ENCODE measurements at regions not wholly inside any gene's neighbourhood (a gene's known extent, or its start where the extent isn't known, plus 50 kb on each side); places are given as distances from the start of the nearest gene placed in this dataset.

DNA sequence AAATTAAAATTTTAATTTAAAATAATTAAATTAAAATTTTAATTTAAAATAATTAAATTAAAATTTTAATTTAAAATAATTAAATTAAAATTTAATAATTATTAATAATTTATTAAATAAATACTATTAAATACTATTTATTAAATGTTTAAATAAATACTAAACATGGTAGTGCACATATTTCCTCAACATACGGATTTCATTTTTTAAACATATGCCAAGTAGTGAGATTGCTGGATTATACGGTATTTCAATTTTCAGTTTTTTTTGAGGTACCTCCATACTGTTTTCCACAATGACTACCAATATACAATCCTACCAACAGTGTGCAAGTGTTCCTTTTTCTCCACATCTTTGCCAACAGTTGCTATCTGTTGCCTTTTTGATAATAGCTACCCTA, 852.9 kb upstream of the CDH8 start:
- in situ Hi-C loops (cut with MboI; ENCODE audit: low pct_ligation_motif_present in 1 of 4, low pct_unique_long_range_greater_than_20kb in 1 of 4, low sequenced_read_pairs in 3 of 4): no loop called here

DNA sequence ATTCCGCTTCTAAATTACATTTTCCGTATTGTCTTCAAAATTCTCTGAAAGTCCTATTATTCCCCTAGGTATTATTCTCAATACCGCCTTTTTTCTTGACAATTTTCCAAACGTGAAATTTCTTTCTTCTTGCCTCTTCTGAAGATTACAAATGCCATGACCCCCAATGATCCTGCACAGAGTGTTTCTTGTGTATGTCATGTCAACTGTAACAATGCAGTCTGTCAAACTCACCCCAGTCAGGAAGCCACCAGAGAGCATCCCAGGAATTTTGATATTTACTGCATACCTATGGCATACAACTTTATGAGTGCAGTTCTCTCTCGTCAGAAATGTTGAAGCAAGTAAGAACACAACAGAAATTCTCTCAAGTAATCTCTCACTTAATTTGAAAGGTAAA, 847.3 kb upstream of the CDH8 start:
- no peaks in the 10 kb centered on the region for H3K4me1 ChIP-seq
- H3K36me3 ChIP-seq: no peaks in the 10 kb centered on the region
- no peaks in the 10 kb centered on the region for H3K9me3 ChIP-seq
- no peaks in the 10 kb centered on the region for H3K27me3 ChIP-seq
- in situ Hi-C loops (cut with MboI; ENCODE audit: low pct_ligation_motif_present in 1 of 4, low pct_unique_long_range_greater_than_20kb in 1 of 4, low sequenced_read_pairs in 3 of 4) (no loop called here), intact Hi-C loops (cut with DNase I; ENCODE audit: low total_unique reads) (no loop called here)
- WGBS, 2 donors (ENCODE audit: low coverage in 1 of 2): 52 to 94% methylated on average over 3 to 5 of the region's 5 CpGs
- H3K4me3 ChIP-seq: no peak overlapping the region
- DNase-seq: no peak
- no peak for TF ChIP-seq EP300 (IDR thresholded peaks at IDR 0.05; ENCODE audit: low read depth)
- TF ChIP-seq, protein P1, sequence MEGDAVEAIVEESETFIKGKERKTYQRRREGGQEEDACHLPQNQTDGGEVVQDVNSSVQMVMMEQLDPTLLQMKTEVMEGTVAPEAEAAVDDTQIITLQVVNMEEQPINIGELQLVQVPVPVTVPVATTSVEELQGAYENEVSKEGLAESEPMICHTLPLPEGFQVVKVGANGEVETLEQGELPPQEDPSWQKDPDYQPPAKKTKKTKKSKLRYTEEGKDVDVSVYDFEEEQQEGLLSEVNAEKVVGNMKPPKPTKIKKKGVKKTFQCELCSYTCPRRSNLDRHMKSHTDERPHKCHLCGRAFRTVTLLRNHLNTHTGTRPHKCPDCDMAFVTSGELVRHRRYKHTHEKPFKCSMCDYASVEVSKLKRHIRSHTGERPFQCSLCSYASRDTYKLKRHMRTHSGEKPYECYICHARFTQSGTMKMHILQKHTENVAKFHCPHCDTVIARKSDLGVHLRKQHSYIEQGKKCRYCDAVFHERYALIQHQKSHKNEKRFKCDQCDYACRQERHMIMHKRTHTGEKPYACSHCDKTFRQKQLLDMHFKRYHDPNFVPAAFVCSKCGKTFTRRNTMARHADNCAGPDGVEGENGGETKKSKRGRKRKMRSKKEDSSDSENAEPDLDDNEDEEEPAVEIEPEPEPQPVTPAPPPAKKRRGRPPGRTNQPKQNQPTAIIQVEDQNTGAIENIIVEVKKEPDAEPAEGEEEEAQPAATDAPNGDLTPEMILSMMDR (IDR thresholded peaks at IDR 0.05): no peak
- H3K27ac ChIP-seq: no peak overlapping the region

More for the DNA sequence above, 852.9 kb upstream of the CDH8 start:
- TF ChIP-seq EP300 (IDR thresholded peaks at IDR 0.05; ENCODE audit: low read depth) (no peak), POLR2AphosphoS5 (IDR thresholded peaks at IDR 0.05) (no peak), POLR2A (IDR thresholded peaks at IDR 0.05) (no peak)
- TF ChIP-seq, protein P1 (IDR thresholded peaks at IDR 0.05): no peak
- Histone ChIP-seq H3K27ac (no peak overlapping the region), H3K4me3 (no peak overlapping the region), H3K4me1 (no peaks in the 10 kb centered on the region), H3K36me3 (no peaks in the 10 kb centered on the region), H3K27me3 (no peaks in the 10 kb centered on the region), H3K9me3 (no peaks in the 10 kb centered on the region)
- intact Hi-C loops (cut with DNase I; ENCODE audit: low total_unique reads): no loop called here
- 93 to 94% methylated on average over 2 of the region's 2 CpGs for WGBS, 2 donors (ENCODE audit: low coverage in 1 of 2)
- no peak for DNase-seq

DNA sequence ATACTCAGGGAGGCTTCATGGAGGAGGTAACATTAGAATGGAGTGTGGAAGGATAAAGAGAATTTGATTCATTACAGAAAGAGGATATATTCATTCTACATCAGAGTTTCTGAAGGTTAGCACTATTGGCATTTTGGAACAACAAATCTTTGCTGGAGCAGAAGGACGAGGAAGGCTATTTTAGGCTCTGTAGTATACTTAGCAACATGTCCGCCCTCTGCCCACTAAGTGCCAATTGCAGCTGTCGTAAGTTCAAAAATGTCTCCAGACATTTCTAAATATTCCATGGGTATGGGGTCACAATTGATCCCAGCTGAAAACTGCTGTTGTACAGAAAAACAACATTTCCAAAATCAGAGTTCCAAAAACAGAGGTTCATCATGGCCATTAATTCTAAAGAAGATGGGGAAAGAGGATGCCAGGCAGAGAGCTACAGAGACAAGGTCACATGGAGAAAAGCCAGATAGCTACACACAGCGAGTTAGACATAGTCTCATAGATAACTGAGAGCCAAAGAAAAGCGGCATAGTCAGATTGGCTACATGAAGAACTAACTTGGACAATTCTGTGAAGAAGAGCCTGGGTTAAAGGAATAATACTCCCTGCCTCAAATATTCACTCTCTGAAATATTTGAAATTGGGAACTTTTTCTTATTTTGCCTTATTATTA, 846.4 kb upstream of the CDH8 start:
- H3K27me3 ChIP-seq: no peaks in the 10 kb centered on the region
- intact Hi-C loops (cut with DNase I; ENCODE audit: low total_unique reads): no loop called here

DNA sequence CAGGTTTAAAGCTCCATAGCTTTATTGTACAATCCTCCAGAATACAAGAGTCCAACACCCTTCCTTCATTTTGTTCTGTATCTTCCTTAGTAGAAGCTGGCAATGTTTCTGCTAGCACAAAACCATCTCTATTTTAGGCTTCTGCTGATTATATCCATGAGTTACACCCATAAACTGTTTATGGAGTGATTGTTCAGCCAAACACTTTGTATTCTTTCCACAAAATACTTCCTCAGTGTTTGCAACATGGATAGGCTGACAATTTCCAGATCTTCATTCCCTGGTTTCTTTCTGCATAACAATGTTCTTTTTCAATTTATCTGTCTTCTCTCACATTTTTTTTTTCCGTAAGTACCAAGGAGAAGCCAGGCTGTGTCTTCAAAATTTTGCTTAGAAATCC, 839.9 kb upstream of the CDH8 start:
- Histone ChIP-seq H3K27ac (peak overlapping the region in 3 of 4 donors; percentile 29 to 49 (median 29)), H3K9me3 (no peaks in the 10 kb centered on the region), H3K36me3 (no peaks in the 10 kb centered on the region), H3K4me3 (no peak overlapping the region), H3K27me3 (no peaks in the 10 kb centered on the region), H3K4me1 (peaks cover 0 to 5% (median 0%) of the 10 kb centered on the region in 4 donors)
- TF ChIP-seq POLR2AphosphoS5 (IDR thresholded peaks at IDR 0.05) (peak in 1 of 3 donors; percentile 57), EP300 (IDR thresholded peaks at IDR 0.05; ENCODE audit: low read depth) (no peak)
- in situ Hi-C loops (cut with MboI; ENCODE audit: low pct_ligation_motif_present in 1 of 4, low pct_unique_long_range_greater_than_20kb in 1 of 4, low sequenced_read_pairs in 3 of 4) (no loop called here), intact Hi-C loops (cut with DNase I; ENCODE audit: low total_unique reads) (no loop called here)
- no peak for DNase-seq
- 71% methylated on average over 1 of the region's 1 CpG for WGBS, 2 donors (ENCODE audit: low coverage in 1 of 2)

More for the DNA sequence above, 846.4 kb upstream of the CDH8 start:
- 73 to 79% methylated on average over 5 of the region's 5 CpGs for WGBS, 2 donors (ENCODE audit: low coverage in 1 of 2)
- in situ Hi-C loops (cut with MboI; ENCODE audit: low pct_ligation_motif_present in 1 of 4, low pct_unique_long_range_greater_than_20kb in 1 of 4, low sequenced_read_pairs in 3 of 4): no loop called here
- H3K4me1 ChIP-seq: no peaks in the 10 kb centered on the region
- no peaks in the 10 kb centered on the region for H3K9me3 ChIP-seq
- H3K27ac ChIP-seq: no peak overlapping the region
- DNase-seq: no peak
- no peak overlapping the region for H3K4me3 ChIP-seq
- no peaks in the 10 kb centered on the region for H3K36me3 ChIP-seq
- TF ChIP-seq POLR2AphosphoS5 (IDR thresholded peaks at IDR 0.05): no peak
- TF ChIP-seq, protein P1 (IDR thresholded peaks at IDR 0.05): no peak
- no peak for TF ChIP-seq EP300 (IDR thresholded peaks at IDR 0.05; ENCODE audit: low read depth)
- TF ChIP-seq POLR2A (IDR thresholded peaks at IDR 0.05): no peak

DNA sequence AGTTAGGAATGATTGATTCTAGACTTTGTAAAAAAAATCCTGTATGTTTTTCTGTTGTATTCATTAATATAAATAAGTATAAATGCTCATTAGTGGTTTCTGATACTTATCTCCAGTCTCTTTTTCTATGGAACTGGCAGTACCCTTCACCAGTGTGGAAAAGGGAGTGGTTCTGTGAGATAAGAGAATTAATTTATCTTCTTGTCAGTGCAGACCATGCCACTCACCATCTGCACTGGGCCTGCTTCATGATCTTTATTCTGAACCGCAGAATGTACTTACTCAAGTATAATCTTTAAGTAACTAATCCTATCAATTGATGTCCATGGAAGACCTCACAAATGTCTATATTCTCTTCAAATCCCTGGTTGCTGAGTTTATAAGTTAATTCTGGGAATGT, 836.1 kb upstream of the CDH8 start:
- no peaks in the 10 kb centered on the region for H3K9me3 ChIP-seq
- H3K27me3 ChIP-seq: no peaks in the 10 kb centered on the region
- intact Hi-C loops (cut with DNase I; ENCODE audit: low total_unique reads) (no loop called here), in situ Hi-C loops (cut with MboI; ENCODE audit: low pct_ligation_motif_present in 1 of 4, low pct_unique_long_range_greater_than_20kb in 1 of 4, low sequenced_read_pairs in 3 of 4) (no loop called here)
- 88 to 100% methylated on average over 1 of the region's 1 CpG for WGBS, 2 donors (ENCODE audit: low coverage in 1 of 2)
- no peak for DNase-seq
- H3K36me3 ChIP-seq: no peaks in the 10 kb centered on the region
- TF ChIP-seq, protein P1 (IDR thresholded peaks at IDR 0.05): no peak
- TF ChIP-seq POLR2A (IDR thresholded peaks at IDR 0.05) (no peak), POLR2AphosphoS5 (IDR thresholded peaks at IDR 0.05) (no peak), EP300 (IDR thresholded peaks at IDR 0.05; ENCODE audit: low read depth) (no peak)
- H3K27ac ChIP-seq: no peak overlapping the region
- no peak overlapping the region for H3K4me3 ChIP-seq
- H3K4me1 ChIP-seq: peaks cover 0 to 5% (median 0%) of the 10 kb centered on the region in 4 donors

All from transverse colon (tissue), 4 donors.